Right lobe of liver (tissue), 4 donors: ENCODE measurements at regions not wholly inside any gene's neighbourhood (a gene's known extent, or its start where the extent isn't known, plus 50 kb on each side); places are given as distances from the start of the nearest gene placed in this dataset.

Experiments
- CTCF ChIP-seq, 4 donors: fragments of 200-600 bp in 3 of 4; fragments of 450-650 bp in 1 of 4; IDR thresholded peaks; one replicate each; pipeline versions ENCODE4 v1.5.1 to v1.8.0; 2016 to 2022; ENCODE audit warnings: antibody characterized with exemption in 4 of 4, mild to moderate bottlenecking in 2 of 4
- POLR2A ChIP-seq: fragments of 450-650 bp; IDR thresholded peaks from one replicate; pipeline ENCODE4 v1.6.1; 2017; ENCODE audit warnings: antibody characterized with exemption, mild to moderate bottlenecking
- donor health status: DM: no; HTN: no; CAD: no.
- donor health status: DM: no; HTN: no; CAD: no.
- donor health status: DM: no; HTN: yes; CAD: no.

- TF ChIP-seq POLR2A (no peak), CTCF (IDR thresholded peaks at IDR 0.05) (no peak)
Measured at GRCh38 chr3:97417-98258, 98.9 kb upstream of the CHL1 start.
